ENCODE measurements at regions not wholly inside any gene's neighbourhood (a gene's known extent, or its start where the extent isn't known, plus 50 kb on each side); places are given as distances from the start of the nearest gene placed in this dataset.

DNA sequence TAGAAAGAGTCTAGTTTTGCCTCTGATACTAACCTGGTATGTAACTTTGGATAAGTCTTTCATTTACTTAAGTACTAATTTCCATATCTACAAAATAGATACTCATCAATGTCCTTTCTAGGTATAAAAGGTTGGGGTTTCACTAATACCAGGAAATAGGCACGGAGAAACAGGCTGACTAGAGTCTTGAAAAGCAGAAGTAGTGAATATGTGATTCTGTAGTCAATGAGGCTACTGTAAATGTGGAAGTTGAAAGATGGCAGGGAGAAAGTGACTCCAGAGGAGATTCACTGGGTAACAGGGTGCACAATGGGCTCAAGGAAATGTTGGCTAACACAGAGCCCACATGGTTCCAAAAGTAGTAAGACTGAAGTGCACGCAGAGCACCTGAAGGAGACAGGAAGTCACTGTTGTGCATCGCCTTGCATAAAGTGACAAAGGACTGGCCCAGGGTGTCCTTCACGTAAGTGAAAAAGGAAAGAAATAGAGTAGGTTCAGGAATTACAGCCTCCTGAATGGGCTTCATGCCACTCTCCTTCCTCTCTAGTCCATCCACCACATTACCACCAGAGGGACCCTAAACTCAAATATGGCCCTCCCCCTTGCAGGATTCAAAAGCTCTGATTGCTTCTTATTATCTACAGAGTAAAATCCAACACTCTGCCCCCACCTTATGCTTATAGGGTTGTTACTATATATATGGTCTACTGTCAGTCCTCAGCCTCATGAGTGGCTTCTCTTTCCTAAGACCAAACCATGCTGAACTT lies 288.0 kb upstream of the SMARCA2 start:
- H3K27me3 ChIP-seq: no peaks in the 10 kb centered on the region
- H3K4me1 ChIP-seq: no peaks in the 10 kb centered on the region
- H3K4me3 ChIP-seq: no peak overlapping the region
- DNase-seq (ENCODE audit: low spot score in 2 of 2): no peak
- no peaks in the 10 kb centered on the region for H3K9me3 ChIP-seq
- intact Hi-C loops (cut with DNase I; ENCODE audit: low total_unique reads): no loop called here
- TF ChIP-seq POLR2AphosphoS5 (IDR thresholded peaks at IDR 0.05) (no peak), POLR2A (IDR thresholded peaks at IDR 0.05) (no peak)
- TF ChIP-seq, protein P1, sequence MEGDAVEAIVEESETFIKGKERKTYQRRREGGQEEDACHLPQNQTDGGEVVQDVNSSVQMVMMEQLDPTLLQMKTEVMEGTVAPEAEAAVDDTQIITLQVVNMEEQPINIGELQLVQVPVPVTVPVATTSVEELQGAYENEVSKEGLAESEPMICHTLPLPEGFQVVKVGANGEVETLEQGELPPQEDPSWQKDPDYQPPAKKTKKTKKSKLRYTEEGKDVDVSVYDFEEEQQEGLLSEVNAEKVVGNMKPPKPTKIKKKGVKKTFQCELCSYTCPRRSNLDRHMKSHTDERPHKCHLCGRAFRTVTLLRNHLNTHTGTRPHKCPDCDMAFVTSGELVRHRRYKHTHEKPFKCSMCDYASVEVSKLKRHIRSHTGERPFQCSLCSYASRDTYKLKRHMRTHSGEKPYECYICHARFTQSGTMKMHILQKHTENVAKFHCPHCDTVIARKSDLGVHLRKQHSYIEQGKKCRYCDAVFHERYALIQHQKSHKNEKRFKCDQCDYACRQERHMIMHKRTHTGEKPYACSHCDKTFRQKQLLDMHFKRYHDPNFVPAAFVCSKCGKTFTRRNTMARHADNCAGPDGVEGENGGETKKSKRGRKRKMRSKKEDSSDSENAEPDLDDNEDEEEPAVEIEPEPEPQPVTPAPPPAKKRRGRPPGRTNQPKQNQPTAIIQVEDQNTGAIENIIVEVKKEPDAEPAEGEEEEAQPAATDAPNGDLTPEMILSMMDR (IDR thresholded peaks at IDR 0.05): no peak
- no peaks in the 10 kb centered on the region for H3K36me3 ChIP-seq
- no peak overlapping the region for H3K27ac ChIP-seq

DNA sequence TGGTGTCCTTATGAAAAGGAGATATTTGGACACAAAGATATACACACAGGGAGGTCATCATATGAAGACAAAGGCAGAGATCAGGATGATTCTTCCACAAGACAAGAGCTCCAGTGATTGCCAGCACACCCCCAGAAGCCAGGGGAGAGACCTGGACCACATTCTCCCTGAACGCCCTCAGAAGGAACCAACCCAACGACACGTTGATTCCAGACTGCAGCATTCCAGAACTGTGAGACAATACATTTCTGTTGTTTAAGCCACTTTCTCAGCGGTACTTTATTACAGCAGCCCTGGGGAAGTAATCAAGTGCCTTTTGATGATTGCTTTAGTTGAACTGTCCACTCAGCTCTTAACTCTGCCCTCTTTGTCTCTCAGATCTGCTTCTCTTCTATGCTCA lies 285.5 kb upstream of the SMARCA2 start:
- DNase-seq (ENCODE audit: low spot score in 2 of 2): no peak
- Histone ChIP-seq H3K4me1 (no peaks in the 10 kb centered on the region), H3K27me3 (no peaks in the 10 kb centered on the region), H3K9me3 (no peaks in the 10 kb centered on the region), H3K4me3 (no peak overlapping the region), H3K27ac (no peak overlapping the region), H3K36me3 (no peaks in the 10 kb centered on the region)
- intact Hi-C loops (cut with DNase I; ENCODE audit: low total_unique reads): no loop called here
- TF ChIP-seq, protein P1 (IDR thresholded peaks at IDR 0.05): no peak
- TF ChIP-seq POLR2AphosphoS5 (IDR thresholded peaks at IDR 0.05): no peak
- no peak for TF ChIP-seq POLR2A (IDR thresholded peaks at IDR 0.05)

DNA sequence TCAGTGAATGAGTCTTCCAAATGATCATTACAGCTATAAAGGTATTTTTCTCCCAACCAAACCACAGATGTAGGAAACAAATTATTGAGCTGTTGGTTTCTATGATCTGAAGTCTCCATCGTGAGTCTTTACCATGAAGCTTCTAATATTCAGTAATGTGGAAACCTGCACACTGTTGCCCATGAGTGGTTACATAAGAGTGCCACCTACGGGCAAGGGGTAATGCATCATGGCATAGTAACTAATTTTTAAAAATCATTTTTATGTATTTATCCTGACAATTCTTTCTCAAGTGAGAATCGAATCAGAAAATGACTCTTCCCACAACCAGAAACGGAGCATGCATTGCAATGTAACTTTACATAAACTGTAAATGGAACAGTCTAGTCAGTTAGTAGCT lies 282.5 kb upstream of the SMARCA2 start:
- intact Hi-C loops (cut with DNase I; ENCODE audit: low total_unique reads): no loop called here
- no peaks in the 10 kb centered on the region for H3K9me3 ChIP-seq
- TF ChIP-seq, protein P1 (IDR thresholded peaks at IDR 0.05): no peak
- TF ChIP-seq POLR2AphosphoS5 (IDR thresholded peaks at IDR 0.05) (no peak), POLR2A (IDR thresholded peaks at IDR 0.05) (no peak)

DNA sequence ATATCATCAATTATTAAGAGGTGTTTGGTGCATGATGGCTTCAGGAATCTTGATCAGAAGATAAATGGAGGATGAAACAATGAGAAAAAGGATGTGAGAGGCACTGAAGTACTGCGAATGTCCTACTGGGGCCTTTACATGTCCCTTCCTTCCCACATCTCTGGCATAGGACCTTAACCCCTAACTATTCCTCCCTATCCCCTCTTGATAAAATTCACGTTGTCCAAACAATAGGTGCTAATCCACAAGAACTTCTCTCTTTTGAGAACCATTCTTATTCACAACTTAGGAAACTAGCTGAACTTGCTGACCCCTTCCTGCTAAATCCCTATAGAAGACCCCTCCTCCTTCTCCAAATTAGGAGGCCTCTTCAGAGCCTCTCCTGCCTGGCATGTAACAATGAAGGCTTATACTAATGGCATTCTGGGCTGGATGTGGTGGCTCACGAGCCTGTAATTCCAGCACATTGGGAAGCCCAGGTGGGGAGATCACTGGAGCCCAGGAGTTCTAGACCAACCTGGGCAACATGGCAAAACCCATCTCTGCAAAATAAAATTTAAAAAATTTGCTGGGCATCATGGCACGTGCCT lies 276.5 kb upstream of the SMARCA2 start:
- Histone ChIP-seq H3K4me3 (no peak overlapping the region), H3K36me3 (no peaks in the 10 kb centered on the region), H3K27ac (no peak overlapping the region), H3K27me3 (no peaks in the 10 kb centered on the region), H3K9me3 (no peaks in the 10 kb centered on the region), H3K4me1 (no peaks in the 10 kb centered on the region)
- DNase-seq (ENCODE audit: low spot score in 2 of 2): no peak
- TF ChIP-seq POLR2AphosphoS5 (IDR thresholded peaks at IDR 0.05) (no peak), POLR2A (IDR thresholded peaks at IDR 0.05) (no peak)
- TF ChIP-seq, protein P1 (IDR thresholded peaks at IDR 0.05): no peak
- intact Hi-C loops (cut with DNase I; ENCODE audit: low total_unique reads): no loop called here

More for the DNA sequence above, 282.5 kb upstream of the SMARCA2 start:
- Histone ChIP-seq H3K27ac (no peak overlapping the region), H3K36me3 (no peaks in the 10 kb centered on the region), H3K4me3 (no peak overlapping the region), H3K4me1 (no peaks in the 10 kb centered on the region), H3K27me3 (no peaks in the 10 kb centered on the region)
- no peak for DNase-seq (ENCODE audit: low spot score in 2 of 2)
